NCI-H460 (cell line): ENCODE measurements at regions not wholly inside any gene's neighbourhood (a gene's known extent, or its start where the extent isn't known, plus 50 kb on each side); places are given as distances from the start of the nearest gene placed in this dataset.
A peak's percentile ranks its signal among the peaks of the same experiment; 100 is the strongest.

Source experiments
- DNase-seq: peaks from one replicate; pipeline ENCODE4 v3.0.0-alpha.2; 2016; ENCODE audit warnings: low read depth; ENCODE audit errors: extremely low read depth
- small RNA-seq, 2 experiments: library from RNA; depleted of rRNA; stranded (forward); fragments of <200 nt; gene quantifications; one replicate each; pipeline ENCODE3, GENCODE V24; 2014

- DNase-seq = no peak
Measured at GRCh38 chr9:4386819-4387218, 87.0 kb upstream of the GLIS3 start.

GRCh38 chr9:4384750-4385149 is 84.9 kb upstream of the GLIS3 start:
- no peak for DNase-seq

- DNase-seq = peak; percentile 4
Measured at GRCh38 chr9:4382722-4383317, 83.0 kb upstream of the GLIS3 start.

GRCh38 chr9:4381744-4382143 is 81.9 kb upstream of the GLIS3 start:
- DNase-seq = no peak

- no peak for DNase-seq
Measured at GRCh38 chr9:4380406-4380805, 80.5 kb upstream of the GLIS3 start.

- DNase-seq = peak; percentile 40
Measured at GRCh38 chr9:4375424-4376200, 75.7 kb upstream of the GLIS3 start.

GRCh38 chr9:4371108-4371507 is 71.2 kb upstream of the GLIS3 start:
- DNase-seq = no peak

- no peak for DNase-seq
Measured at GRCh38 chr9:4370501-4370900, 70.6 kb upstream of the GLIS3 start.

- DNase-seq = peak; percentile 43
Measured at GRCh38 chr9:4366591-4367330, 66.9 kb upstream of the GLIS3 start.

- no peak for DNase-seq
Measured at GRCh38 chr9:4365055-4365454, 65.2 kb upstream of the GLIS3 start.

GRCh38 chr9:4362281-4362680 is 62.4 kb upstream of the GLIS3 start:
- no peak for DNase-seq

GRCh38 chr9:4359016-4359415 is 59.1 kb upstream of the GLIS3 start:
- no peak for DNase-seq

GRCh38 chr9:4357929-4358328 is 58.1 kb upstream of the GLIS3 start:
- DNase-seq = no peak

- DNase-seq = no peak
Measured at GRCh38 chr9:4356306-4356705, 56.4 kb upstream of the GLIS3 start.

GRCh38 chr9:4353236-4353635 is 53.4 kb upstream of the GLIS3 start:
- no peak for DNase-seq

GRCh38 chr9:4349816-4350418 is 50.0 kb upstream of the GLIS3 start:
- no peak for DNase-seq

Small RNAs in the stretch of these regions (small RNA-seq; reads per million reads assigned to genes)
- gene RNU6-694P = 0 reads per million in 2 experiments
